ENCODE measurements at regions not wholly inside any gene's neighbourhood (a gene's known extent, or its start where the extent isn't known, plus 50 kb on each side); places are given as distances from the start of the nearest gene placed in this dataset.

DNA sequence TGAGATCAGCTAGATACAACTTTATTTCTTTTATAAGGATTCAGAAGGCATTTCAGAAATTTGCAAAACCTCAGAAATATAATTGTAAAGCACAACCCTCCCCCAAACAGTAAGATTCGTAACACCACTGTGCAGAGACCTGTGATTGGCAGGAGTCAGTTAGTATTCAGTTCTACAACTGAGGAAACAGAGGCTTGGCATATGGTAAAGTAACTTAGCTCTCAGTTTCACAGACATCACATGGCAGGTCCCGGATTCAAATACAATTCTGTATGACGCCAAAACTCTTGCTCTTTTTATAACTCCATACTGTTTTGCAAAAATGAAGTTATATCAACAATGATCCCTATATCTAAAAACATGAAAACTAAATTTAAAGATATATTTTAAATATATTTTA is 225.6 kb upstream of the LMCD1 start:
- Histone ChIP-seq H3K27ac (ENCODE audit: low read depth in 1 of 2, low read length in 2 of 2) (no peak overlapping the region), H3K4me1 (ENCODE audit: control insufficient read depth in 4 of 4, insufficient read depth in 4 of 4, low read length in 3 of 4) (no peaks in the 10 kb centered on the region), H3K4me3 (ENCODE audit: low read depth in 1 of 3, low read length in 3 of 3) (no peak overlapping the region), H3K36me3 (ENCODE audit: control insufficient read depth in 4 of 4, insufficient read depth in 3 of 4, low read depth in 1 of 4, low read length in 3 of 4) (no peaks in the 10 kb centered on the region), H3K9me3 (ENCODE audit: control insufficient read depth in 4 of 4, low read length in 3 of 4) (no peaks in the 10 kb centered on the region), H3K27me3 (ENCODE audit: control insufficient read depth in 4 of 4, insufficient read depth in 4 of 4, low read length in 3 of 4) (no peaks in the 10 kb centered on the region), H3K9ac (ENCODE audit: low read depth in 1 of 2, low read length in 2 of 2) (no peak overlapping the region)
- WGBS: 96% methylated on average over 3 of the region's 3 CpGs
- DNase-seq (ENCODE audit: low spot score): no peak
- TF ChIP-seq RAD21 (IDR thresholded peaks at IDR 0.05) (no peak), SP1 (IDR thresholded peaks at IDR 0.05) (no peak), HNF4A (conservative IDR thresholded peaks at IDR 0.05) (no peak), GABPA (IDR thresholded peaks at IDR 0.05 in 1 of 2, conservative IDR thresholded peaks at IDR 0.05 in 1 of 2) (no peak), TAF1 (conservative IDR thresholded peaks at IDR 0.05) (no peak), JUND (IDR thresholded peaks at IDR 0.05) (no peak), EGR1 (IDR thresholded peaks at IDR 0.05; ENCODE audit: low read depth in 2 of 2) (no peak), NR2F2 (IDR thresholded peaks at IDR 0.05) (no peak), FOXA2 (IDR thresholded peaks at IDR 0.05) (no peak), FOXA1 (IDR thresholded peaks at IDR 0.05) (no peak), RXRA (IDR thresholded peaks at IDR 0.05) (no peak)
- TF ChIP-seq, protein P1, sequence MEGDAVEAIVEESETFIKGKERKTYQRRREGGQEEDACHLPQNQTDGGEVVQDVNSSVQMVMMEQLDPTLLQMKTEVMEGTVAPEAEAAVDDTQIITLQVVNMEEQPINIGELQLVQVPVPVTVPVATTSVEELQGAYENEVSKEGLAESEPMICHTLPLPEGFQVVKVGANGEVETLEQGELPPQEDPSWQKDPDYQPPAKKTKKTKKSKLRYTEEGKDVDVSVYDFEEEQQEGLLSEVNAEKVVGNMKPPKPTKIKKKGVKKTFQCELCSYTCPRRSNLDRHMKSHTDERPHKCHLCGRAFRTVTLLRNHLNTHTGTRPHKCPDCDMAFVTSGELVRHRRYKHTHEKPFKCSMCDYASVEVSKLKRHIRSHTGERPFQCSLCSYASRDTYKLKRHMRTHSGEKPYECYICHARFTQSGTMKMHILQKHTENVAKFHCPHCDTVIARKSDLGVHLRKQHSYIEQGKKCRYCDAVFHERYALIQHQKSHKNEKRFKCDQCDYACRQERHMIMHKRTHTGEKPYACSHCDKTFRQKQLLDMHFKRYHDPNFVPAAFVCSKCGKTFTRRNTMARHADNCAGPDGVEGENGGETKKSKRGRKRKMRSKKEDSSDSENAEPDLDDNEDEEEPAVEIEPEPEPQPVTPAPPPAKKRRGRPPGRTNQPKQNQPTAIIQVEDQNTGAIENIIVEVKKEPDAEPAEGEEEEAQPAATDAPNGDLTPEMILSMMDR (IDR thresholded peaks at IDR 0.05; ENCODE audit: low read depth, low read length, missing input control): no peak
- TF ChIP-seq, protein P2, sequence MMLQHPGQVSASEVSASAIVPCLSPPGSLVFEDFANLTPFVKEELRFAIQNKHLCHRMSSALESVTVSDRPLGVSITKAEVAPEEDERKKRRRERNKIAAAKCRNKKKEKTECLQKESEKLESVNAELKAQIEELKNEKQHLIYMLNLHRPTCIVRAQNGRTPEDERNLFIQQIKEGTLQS (IDR thresholded peaks at IDR 0.05): no peak

DNA sequence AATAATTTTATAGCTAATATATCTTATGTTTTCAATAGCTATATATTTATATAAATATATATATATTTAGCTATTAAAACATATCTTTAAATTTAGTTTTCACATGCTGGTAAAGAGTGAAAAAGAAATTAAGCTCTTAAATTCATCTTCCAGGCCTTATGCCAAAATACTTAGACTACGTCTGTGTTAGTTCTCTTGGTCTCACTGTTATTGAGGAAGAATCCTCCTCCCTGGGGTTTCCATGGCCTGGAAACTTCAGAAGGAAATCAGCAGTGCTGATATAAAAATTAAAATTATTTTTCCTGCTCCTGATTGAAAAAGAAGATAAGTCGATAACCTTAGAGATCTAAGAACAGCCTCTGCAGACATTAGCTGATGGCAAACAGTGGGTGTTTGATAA is 225.1 kb upstream of the LMCD1 start:
- H3K27ac ChIP-seq (ENCODE audit: low read depth in 1 of 2, low read length in 2 of 2): no peak overlapping the region

More for the DNA sequence above, 225.1 kb upstream of the LMCD1 start:
- no peaks in the 10 kb centered on the region for H3K4me1 ChIP-seq (ENCODE audit: control insufficient read depth in 4 of 4, insufficient read depth in 4 of 4, low read length in 3 of 4)
- no peaks in the 10 kb centered on the region for H3K9me3 ChIP-seq (ENCODE audit: control insufficient read depth in 4 of 4, low read length in 3 of 4)
- WGBS: 90% methylated on average over 2 of the region's 2 CpGs
- H3K27me3 ChIP-seq (ENCODE audit: control insufficient read depth in 4 of 4, insufficient read depth in 4 of 4, low read length in 3 of 4): no peaks in the 10 kb centered on the region
- no peak for DNase-seq (ENCODE audit: low spot score)
- H3K9ac ChIP-seq (ENCODE audit: low read depth in 1 of 2, low read length in 2 of 2): no peak overlapping the region
- no peaks in the 10 kb centered on the region for H3K36me3 ChIP-seq (ENCODE audit: control insufficient read depth in 4 of 4, insufficient read depth in 3 of 4, low read depth in 1 of 4, low read length in 3 of 4)
- no peak overlapping the region for H3K4me3 ChIP-seq (ENCODE audit: low read depth in 1 of 3, low read length in 3 of 3)
- TF ChIP-seq JUND (IDR thresholded peaks at IDR 0.05) (no peak), RXRA (IDR thresholded peaks at IDR 0.05) (no peak), RAD21 (IDR thresholded peaks at IDR 0.05) (no peak), YY1 (IDR thresholded peaks at IDR 0.05) (no peak), EGR1 (IDR thresholded peaks at IDR 0.05; ENCODE audit: low read depth in 2 of 2) (no peak), TAF1 (conservative IDR thresholded peaks at IDR 0.05) (no peak), HNF4G (IDR thresholded peaks at IDR 0.05) (no peak), GABPA (IDR thresholded peaks at IDR 0.05 in 1 of 2, conservative IDR thresholded peaks at IDR 0.05 in 1 of 2) (no peak), FOXA1 (IDR thresholded peaks at IDR 0.05) (no peak), HNF4A (conservative IDR thresholded peaks at IDR 0.05) (no peak)
- TF ChIP-seq, protein P3, sequence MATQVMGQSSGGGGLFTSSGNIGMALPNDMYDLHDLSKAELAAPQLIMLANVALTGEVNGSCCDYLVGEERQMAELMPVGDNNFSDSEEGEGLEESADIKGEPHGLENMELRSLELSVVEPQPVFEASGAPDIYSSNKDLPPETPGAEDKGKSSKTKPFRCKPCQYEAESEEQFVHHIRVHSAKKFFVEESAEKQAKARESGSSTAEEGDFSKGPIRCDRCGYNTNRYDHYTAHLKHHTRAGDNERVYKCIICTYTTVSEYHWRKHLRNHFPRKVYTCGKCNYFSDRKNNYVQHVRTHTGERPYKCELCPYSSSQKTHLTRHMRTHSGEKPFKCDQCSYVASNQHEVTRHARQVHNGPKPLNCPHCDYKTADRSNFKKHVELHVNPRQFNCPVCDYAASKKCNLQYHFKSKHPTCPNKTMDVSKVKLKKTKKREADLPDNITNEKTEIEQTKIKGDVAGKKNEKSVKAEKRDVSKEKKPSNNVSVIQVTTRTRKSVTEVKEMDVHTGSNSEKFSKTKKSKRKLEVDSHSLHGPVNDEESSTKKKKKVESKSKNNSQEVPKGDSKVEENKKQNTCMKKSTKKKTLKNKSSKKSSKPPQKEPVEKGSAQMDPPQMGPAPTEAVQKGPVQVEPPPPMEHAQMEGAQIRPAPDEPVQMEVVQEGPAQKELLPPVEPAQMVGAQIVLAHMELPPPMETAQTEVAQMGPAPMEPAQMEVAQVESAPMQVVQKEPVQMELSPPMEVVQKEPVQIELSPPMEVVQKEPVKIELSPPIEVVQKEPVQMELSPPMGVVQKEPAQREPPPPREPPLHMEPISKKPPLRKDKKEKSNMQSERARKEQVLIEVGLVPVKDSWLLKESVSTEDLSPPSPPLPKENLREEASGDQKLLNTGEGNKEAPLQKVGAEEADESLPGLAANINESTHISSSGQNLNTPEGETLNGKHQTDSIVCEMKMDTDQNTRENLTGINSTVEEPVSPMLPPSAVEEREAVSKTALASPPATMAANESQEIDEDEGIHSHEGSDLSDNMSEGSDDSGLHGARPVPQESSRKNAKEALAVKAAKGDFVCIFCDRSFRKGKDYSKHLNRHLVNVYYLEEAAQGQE (IDR thresholded peaks at IDR 0.05): no peak
- TF ChIP-seq, protein P1 (IDR thresholded peaks at IDR 0.05; ENCODE audit: low read depth, low read length, missing input control): no peak
- TF ChIP-seq, protein P2 (IDR thresholded peaks at IDR 0.05): no peak
- TF ChIP-seq, protein P4, sequence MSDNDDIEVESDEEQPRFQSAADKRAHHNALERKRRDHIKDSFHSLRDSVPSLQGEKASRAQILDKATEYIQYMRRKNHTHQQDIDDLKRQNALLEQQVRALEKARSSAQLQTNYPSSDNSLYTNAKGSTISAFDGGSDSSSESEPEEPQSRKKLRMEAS (IDR thresholded peaks at IDR 0.05): no peak
